OCI-LY3 (cell line): ENCODE measurements at regions not wholly inside any gene's neighbourhood (a gene's known extent, or its start where the extent isn't known, plus 50 kb on each side); places are given as distances from the start of the nearest gene placed in this dataset.

Experiments used
- H2AFZ ChIP-seq: fragments of 200-600, 300-600 bp; shearing (Covaris generic); 2 replicates; pipeline ENCODE4 v1.6.0; 2014; ENCODE audit warnings: antibody characterized with exemption, low read depth, low read length
- H3K27ac ChIP-seq: fragments of 200-600, 300-600 bp; sonication (generic); 2 replicates; pipeline ENCODE4 v1.5.1; 2014; ENCODE audit warnings: mild to moderate bottlenecking, low read length, moderate library complexity, mixed read lengths
- H3K27me3 ChIP-seq: fragments of 200-600, 300-600 bp; sonication (generic); 2 replicates; pipeline ENCODE4 v1.6.1; 2014; ENCODE audit warnings: low read depth, low read length, mixed read lengths
- H3K36me3 ChIP-seq: fragments of 200-600, 300-600 bp; sonication (generic); replicated peaks from 2 replicates; pipeline ENCODE3; 2014; ENCODE audit warnings: low read depth, low read length, mixed read lengths
- H3K4me1 ChIP-seq: fragments of 300-600, 200-600 bp; sonication (generic); 2 replicates; pipeline ENCODE4 v1.6.1; 2014; ENCODE audit warnings: low read length, mixed read lengths
- H3K4me2 ChIP-seq: fragments of 200-600, 300-600 bp; sonication (generic); 2 replicates; pipeline ENCODE4 v1.6.1; 2014; ENCODE audit warnings: low read length, mixed read lengths
- H3K4me3 ChIP-seq: fragments of 300-600, 200-600 bp; sonication (generic); 2 replicates; pipeline ENCODE4 v1.5.1; 2014; ENCODE audit warnings: antibody characterized with exemption, mild to moderate bottlenecking, low read length, moderate library complexity
- H3K79me2 ChIP-seq: fragments of 300-600, 200-600 bp; shearing (Covaris generic); 2 replicates; pipeline ENCODE4 v1.6.1; 2014; ENCODE audit warnings: mild to moderate bottlenecking, low read length, mixed read lengths
- H3K9ac ChIP-seq: fragments of 300-600, 200-600 bp; shearing (Covaris generic); 2 replicates; pipeline ENCODE4 v1.6.0; 2014; ENCODE audit warnings: mild to moderate bottlenecking, low read length, moderate library complexity
- H3K9me3 ChIP-seq: fragments of 200-600, 300-600 bp; shearing (Covaris generic); 2 replicates; pipeline ENCODE4 v1.6.1; 2014; ENCODE audit warnings: low read length, mixed read lengths; ENCODE audit not compliant: insufficient read depth
- H4K20me1 ChIP-seq: fragments of 200-600, 300-600 bp; sonication (generic); 2 replicates; pipeline ENCODE4 v1.6.1; 2016; ENCODE audit warnings: low read length, mixed read lengths; ENCODE audit not compliant: insufficient read depth
- CTCF ChIP-seq: fragments of 200-600, 300-600 bp; sonication (generic); IDR thresholded peaks from 2 replicates; pipeline ENCODE4 v1.5.1; 2014; ENCODE audit warnings: antibody characterized with exemption, low read length, low read depth
- EZH2phosphoT487 ChIP-seq: fragments of 200-600 bp; shearing (Covaris generic); IDR thresholded peaks from 2 replicates; pipeline ENCODE4 v1.6.1; 2018; ENCODE audit warnings: antibody characterized with exemption, mixed run types, low read depth

GRCh38 chr10:3710764-3711163 is 74.2 kb downstream of the KLF6 start:
- no peak overlapping the region for H3K27ac ChIP-seq
- no peaks in the 10 kb centered on the region for H4K20me1 ChIP-seq
- no peak overlapping the region for H3K4me3 ChIP-seq
- no peak overlapping the region for H3K9ac ChIP-seq
- H3K4me1 ChIP-seq, result no peaks in the 10 kb centered on the region
- H3K36me3 ChIP-seq, result no peaks in the 10 kb centered on the region
- TF ChIP-seq CTCF (no peak), EZH2phosphoT487 (no peak)
- H3K79me2 ChIP-seq, result no peaks in the 10 kb centered on the region
- no peak overlapping the region for H3K4me2 ChIP-seq
- no peaks in the 10 kb centered on the region for H3K9me3 ChIP-seq
- no peak overlapping the region for H2AFZ ChIP-seq
- H3K27me3 ChIP-seq, result no peaks in the 10 kb centered on the region

- Histone ChIP-seq H3K27me3 (no peaks in the 10 kb centered on the region), H3K4me3 (no peak overlapping the region), H3K9me3 (no peaks in the 10 kb centered on the region), H3K9ac (no peak overlapping the region), H2AFZ (no peak overlapping the region), H3K4me1 (peaks cover 8% of the 10 kb centered on the region), H3K4me2 (no peak overlapping the region), H3K36me3 (no peaks in the 10 kb centered on the region), H3K79me2 (no peaks in the 10 kb centered on the region), H3K27ac (no peak overlapping the region), H4K20me1 (no peaks in the 10 kb centered on the region)
- TF ChIP-seq CTCF (no peak), EZH2phosphoT487 (no peak)
These were observed 75.5 kb downstream of the KLF6 start for GRCh38 chr10:3709456-3710060.

GRCh38 chr10:3708852-3709251 is 76.2 kb downstream of the KLF6 start:
- Histone ChIP-seq H3K79me2 (no peaks in the 10 kb centered on the region), H3K4me1 (peaks cover 8% of the 10 kb centered on the region), H3K27ac (no peak overlapping the region), H2AFZ (no peak overlapping the region), H3K9me3 (no peaks in the 10 kb centered on the region), H3K27me3 (no peaks in the 10 kb centered on the region), H3K4me2 (no peak overlapping the region), H3K36me3 (no peaks in the 10 kb centered on the region), H3K9ac (no peak overlapping the region), H4K20me1 (no peaks in the 10 kb centered on the region), H3K4me3 (no peak overlapping the region)
- no peak for TF ChIP-seq EZH2phosphoT487
- no peak for TF ChIP-seq CTCF

- H3K4me1 ChIP-seq, result peaks cover 8% of the 10 kb centered on the region
- 0 out of 2 replicates have a peak overlapping the region, but pooled peaks have one; percentile 24 for H3K4me2 ChIP-seq
- no peak overlapping the region for H3K27ac ChIP-seq
- no peak overlapping the region for H2AFZ ChIP-seq
- H3K9ac ChIP-seq, result no peak overlapping the region
- H3K79me2 ChIP-seq, result no peaks in the 10 kb centered on the region
- no peaks in the 10 kb centered on the region for H4K20me1 ChIP-seq
- H3K27me3 ChIP-seq, result no peaks in the 10 kb centered on the region
- TF ChIP-seq CTCF (no peak), EZH2phosphoT487 (no peak)
- H3K4me3 ChIP-seq, result no peak overlapping the region
- H3K36me3 ChIP-seq, result no peaks in the 10 kb centered on the region
- no peaks in the 10 kb centered on the region for H3K9me3 ChIP-seq
These were observed 80.3 kb downstream of the KLF6 start for GRCh38 chr10:3704565-3705325.
